ENCODE measurements at regions not wholly inside any gene's neighbourhood (a gene's known extent, or its start where the extent isn't known, plus 50 kb on each side); places are given as distances from the start of the nearest gene placed in this dataset.

DNA sequence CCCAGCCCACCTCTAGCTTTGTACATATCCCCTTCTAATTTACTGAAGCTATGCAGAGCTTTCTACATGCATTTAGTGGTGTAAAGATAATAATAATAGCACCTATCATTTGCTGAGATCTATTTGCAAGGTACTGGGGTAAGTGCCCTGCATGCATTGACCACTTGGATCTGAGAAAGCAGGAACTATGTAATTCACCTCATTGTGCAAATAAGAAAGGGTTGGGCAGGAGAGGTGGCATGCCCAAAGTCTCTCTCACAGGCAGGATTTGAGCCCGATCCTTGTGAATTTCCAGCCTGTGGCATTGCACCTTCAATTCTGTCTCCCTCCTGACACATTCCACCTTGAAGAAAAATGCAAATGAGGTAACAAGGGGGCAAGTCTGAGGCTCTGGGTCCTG is 352.3 kb upstream of the EEF2KMT start:
- TF ChIP-seq, protein P1, sequence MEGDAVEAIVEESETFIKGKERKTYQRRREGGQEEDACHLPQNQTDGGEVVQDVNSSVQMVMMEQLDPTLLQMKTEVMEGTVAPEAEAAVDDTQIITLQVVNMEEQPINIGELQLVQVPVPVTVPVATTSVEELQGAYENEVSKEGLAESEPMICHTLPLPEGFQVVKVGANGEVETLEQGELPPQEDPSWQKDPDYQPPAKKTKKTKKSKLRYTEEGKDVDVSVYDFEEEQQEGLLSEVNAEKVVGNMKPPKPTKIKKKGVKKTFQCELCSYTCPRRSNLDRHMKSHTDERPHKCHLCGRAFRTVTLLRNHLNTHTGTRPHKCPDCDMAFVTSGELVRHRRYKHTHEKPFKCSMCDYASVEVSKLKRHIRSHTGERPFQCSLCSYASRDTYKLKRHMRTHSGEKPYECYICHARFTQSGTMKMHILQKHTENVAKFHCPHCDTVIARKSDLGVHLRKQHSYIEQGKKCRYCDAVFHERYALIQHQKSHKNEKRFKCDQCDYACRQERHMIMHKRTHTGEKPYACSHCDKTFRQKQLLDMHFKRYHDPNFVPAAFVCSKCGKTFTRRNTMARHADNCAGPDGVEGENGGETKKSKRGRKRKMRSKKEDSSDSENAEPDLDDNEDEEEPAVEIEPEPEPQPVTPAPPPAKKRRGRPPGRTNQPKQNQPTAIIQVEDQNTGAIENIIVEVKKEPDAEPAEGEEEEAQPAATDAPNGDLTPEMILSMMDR (optimal IDR thresholded peaks at IDR 0.05 in 1 of 3, IDR thresholded peaks at IDR 0.05 in 1 of 3, conservative IDR thresholded peaks at IDR 0.05 in 1 of 3; ENCODE audit: extremely low read depth in 1 of 3, insufficient read depth in 2 of 3, low read length in 3 of 3), result no peak
- TF ChIP-seq EZH2 (IDR thresholded peaks at IDR 0.05; ENCODE audit: low read length), result no peak

Data from keratinocyte (primary cell).